ENCODE measurements at regions not wholly inside any gene's neighbourhood (a gene's known extent, or its start where the extent isn't known, plus 50 kb on each side); places are given as distances from the start of the nearest gene placed in this dataset.

GRCh38 chr1:117751321-117751720 is 145.5 kb downstream of the TENT5C start:
- no peaks in the 10 kb centered on the region for H3K79me2 ChIP-seq (ENCODE audit: control insufficient read depth, low read length)
- no peaks in the 10 kb centered on the region for H3K36me3 ChIP-seq (ENCODE audit: control insufficient read depth, low read length)
- H3K9me2 ChIP-seq (replicated peaks; ENCODE audit: control insufficient read depth, low read length): no peaks in the 10 kb centered on the region
- H3K27ac ChIP-seq (ENCODE audit: low read depth, low read length): no peak overlapping the region
- peaks cover 21% of the 10 kb centered on the region for H3K27me3 ChIP-seq (ENCODE audit: control insufficient read depth, low read length)
- TF ChIP-seq, protein P1, sequence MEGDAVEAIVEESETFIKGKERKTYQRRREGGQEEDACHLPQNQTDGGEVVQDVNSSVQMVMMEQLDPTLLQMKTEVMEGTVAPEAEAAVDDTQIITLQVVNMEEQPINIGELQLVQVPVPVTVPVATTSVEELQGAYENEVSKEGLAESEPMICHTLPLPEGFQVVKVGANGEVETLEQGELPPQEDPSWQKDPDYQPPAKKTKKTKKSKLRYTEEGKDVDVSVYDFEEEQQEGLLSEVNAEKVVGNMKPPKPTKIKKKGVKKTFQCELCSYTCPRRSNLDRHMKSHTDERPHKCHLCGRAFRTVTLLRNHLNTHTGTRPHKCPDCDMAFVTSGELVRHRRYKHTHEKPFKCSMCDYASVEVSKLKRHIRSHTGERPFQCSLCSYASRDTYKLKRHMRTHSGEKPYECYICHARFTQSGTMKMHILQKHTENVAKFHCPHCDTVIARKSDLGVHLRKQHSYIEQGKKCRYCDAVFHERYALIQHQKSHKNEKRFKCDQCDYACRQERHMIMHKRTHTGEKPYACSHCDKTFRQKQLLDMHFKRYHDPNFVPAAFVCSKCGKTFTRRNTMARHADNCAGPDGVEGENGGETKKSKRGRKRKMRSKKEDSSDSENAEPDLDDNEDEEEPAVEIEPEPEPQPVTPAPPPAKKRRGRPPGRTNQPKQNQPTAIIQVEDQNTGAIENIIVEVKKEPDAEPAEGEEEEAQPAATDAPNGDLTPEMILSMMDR (IDR thresholded peaks at IDR 0.05; ENCODE audit: low read depth, low read length, poor library complexity, severe bottlenecking): no peak
- TF ChIP-seq EZH2phosphoT487 (IDR thresholded peaks at IDR 0.05; ENCODE audit: borderline replicate concordance, low read length): no peak
- no peaks in the 10 kb centered on the region for H3K9me3 ChIP-seq (ENCODE audit: control insufficient read depth, insufficient read depth, low read length)
- H3K4me2 ChIP-seq (ENCODE audit: low read length): no peak overlapping the region
- H3K4me3 ChIP-seq (ENCODE audit: low read length): no peak overlapping the region
- no peaks in the 10 kb centered on the region for H3F3A ChIP-seq (ENCODE audit: control insufficient read depth, insufficient read depth)
- H3K4me1 ChIP-seq (ENCODE audit: control insufficient read depth, low read length): no peaks in the 10 kb centered on the region
- H4K20me1 ChIP-seq (ENCODE audit: control insufficient read depth, insufficient read depth, low read depth, low read length): no peaks in the 10 kb centered on the region

DNA sequence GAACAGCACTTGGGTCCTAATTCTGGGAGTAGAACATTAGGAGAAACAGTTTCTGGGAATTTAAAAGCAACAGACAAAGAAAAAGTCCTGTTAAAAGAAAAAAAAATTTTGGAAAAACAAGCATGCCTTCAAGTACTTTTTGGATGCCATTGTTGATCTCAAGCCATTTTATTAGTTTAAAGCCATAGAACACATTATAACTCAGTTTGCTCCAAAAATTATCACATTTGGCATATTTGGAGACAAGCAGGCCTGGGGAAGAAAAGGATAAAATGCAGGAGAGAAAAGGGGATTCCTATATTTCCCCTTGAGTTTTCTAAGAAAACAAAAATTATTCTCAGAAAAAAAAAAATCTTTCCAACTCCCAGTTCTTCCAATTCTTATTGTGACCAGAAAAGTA is 146.8 kb downstream of the TENT5C start:
- Histone ChIP-seq H3K9me3 (ENCODE audit: control insufficient read depth, insufficient read depth, low read length) (no peaks in the 10 kb centered on the region), H4K20me1 (ENCODE audit: control insufficient read depth, insufficient read depth, low read depth, low read length) (no peaks in the 10 kb centered on the region), H3K4me1 (ENCODE audit: control insufficient read depth, low read length) (no peaks in the 10 kb centered on the region), H3K36me3 (ENCODE audit: control insufficient read depth, low read length) (no peaks in the 10 kb centered on the region), H3K9me2 (replicated peaks; ENCODE audit: control insufficient read depth, low read length) (no peaks in the 10 kb centered on the region), H3K27me3 (ENCODE audit: control insufficient read depth, low read length) (peaks cover 23% of the 10 kb centered on the region), H3K27ac (ENCODE audit: low read depth, low read length) (no peak overlapping the region), H3K4me2 (ENCODE audit: low read length) (no peak overlapping the region), H3K79me2 (ENCODE audit: control insufficient read depth, low read length) (no peaks in the 10 kb centered on the region), H3F3A (ENCODE audit: control insufficient read depth, insufficient read depth) (no peaks in the 10 kb centered on the region), H3K4me3 (ENCODE audit: low read length) (no peak overlapping the region)
- TF ChIP-seq, protein P1 (IDR thresholded peaks at IDR 0.05; ENCODE audit: low read depth, low read length, poor library complexity, severe bottlenecking): no peak
- no peak for TF ChIP-seq EZH2phosphoT487 (IDR thresholded peaks at IDR 0.05; ENCODE audit: borderline replicate concordance, low read length)

DNA sequence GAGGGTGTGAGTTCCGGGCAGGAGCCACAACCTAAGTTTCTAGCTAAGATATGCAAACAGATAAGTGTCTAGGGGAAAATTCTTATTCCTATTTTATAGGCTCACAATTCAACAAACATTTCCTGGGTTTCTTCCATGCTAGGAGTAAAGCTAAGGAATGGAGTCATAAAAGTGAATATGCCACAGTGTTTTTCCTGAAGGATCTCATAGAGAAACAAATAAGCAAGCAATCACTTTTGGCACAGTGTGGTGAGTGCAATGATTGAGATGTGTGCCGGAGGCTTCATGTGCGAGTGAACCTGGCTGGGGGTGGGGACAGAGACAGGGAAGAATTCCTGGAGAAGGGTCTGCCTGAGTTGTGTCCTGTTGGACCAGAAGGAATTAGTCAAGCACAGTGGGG is 147.4 kb downstream of the TENT5C start:
- TF ChIP-seq, protein P1 (IDR thresholded peaks at IDR 0.05; ENCODE audit: low read depth, low read length, poor library complexity, severe bottlenecking): no peak
- no peak for TF ChIP-seq EZH2phosphoT487 (IDR thresholded peaks at IDR 0.05; ENCODE audit: borderline replicate concordance, low read length)
- Histone ChIP-seq H3K27ac (ENCODE audit: low read depth, low read length) (no peak overlapping the region), H3K4me3 (ENCODE audit: low read length) (no peak overlapping the region), H3F3A (ENCODE audit: control insufficient read depth, insufficient read depth) (no peaks in the 10 kb centered on the region), H3K9me2 (replicated peaks; ENCODE audit: control insufficient read depth, low read length) (no peaks in the 10 kb centered on the region), H3K4me2 (ENCODE audit: low read length) (no peak overlapping the region), H3K4me1 (ENCODE audit: control insufficient read depth, low read length) (no peaks in the 10 kb centered on the region), H4K20me1 (ENCODE audit: control insufficient read depth, insufficient read depth, low read depth, low read length) (no peaks in the 10 kb centered on the region), H3K79me2 (ENCODE audit: control insufficient read depth, low read length) (no peaks in the 10 kb centered on the region), H3K9me3 (ENCODE audit: control insufficient read depth, insufficient read depth, low read length) (no peaks in the 10 kb centered on the region), H3K27me3 (ENCODE audit: control insufficient read depth, low read length) (peaks cover 29% of the 10 kb centered on the region), H3K36me3 (ENCODE audit: control insufficient read depth, low read length) (no peaks in the 10 kb centered on the region)

- no peak overlapping the region for H3K4me3 ChIP-seq (ENCODE audit: low read length)
- no peaks in the 10 kb centered on the region for H3F3A ChIP-seq (ENCODE audit: control insufficient read depth, insufficient read depth)
- H3K4me2 ChIP-seq (ENCODE audit: low read length): no peak overlapping the region
Measured at GRCh38 chr1:117753652-117754051, 147.8 kb downstream of the TENT5C start.

More at GRCh38 chr1:117753652-117754051, 147.8 kb downstream of the TENT5C start:
- H3K9me2 ChIP-seq (replicated peaks; ENCODE audit: control insufficient read depth, low read length): no peaks in the 10 kb centered on the region
- H3K4me1 ChIP-seq (ENCODE audit: control insufficient read depth, low read length): peaks cover 4% of the 10 kb centered on the region
- TF ChIP-seq EZH2phosphoT487 (IDR thresholded peaks at IDR 0.05; ENCODE audit: borderline replicate concordance, low read length): no peak
- TF ChIP-seq, protein P1 (IDR thresholded peaks at IDR 0.05; ENCODE audit: low read depth, low read length, poor library complexity, severe bottlenecking): no peak
- no peaks in the 10 kb centered on the region for H4K20me1 ChIP-seq (ENCODE audit: control insufficient read depth, insufficient read depth, low read depth, low read length)
- no peaks in the 10 kb centered on the region for H3K79me2 ChIP-seq (ENCODE audit: control insufficient read depth, low read length)
- H3K27ac ChIP-seq (ENCODE audit: low read depth, low read length): no peak overlapping the region
- H3K9me3 ChIP-seq (ENCODE audit: control insufficient read depth, insufficient read depth, low read length): no peaks in the 10 kb centered on the region
- no peaks in the 10 kb centered on the region for H3K36me3 ChIP-seq (ENCODE audit: control insufficient read depth, low read length)
- peaks cover 33% of the 10 kb centered on the region for H3K27me3 ChIP-seq (ENCODE audit: control insufficient read depth, low read length)
